ENCODE measurements at regions not wholly inside any gene's neighbourhood (a gene's known extent, or its start where the extent isn't known, plus 50 kb on each side); places are given as distances from the start of the nearest gene placed in this dataset.

GRCh38 chr9:3768286-3768685 lies 242.5 kb upstream of the RFX3 start:
- no peak for DNase-seq (ENCODE audit: low spot score)

DNA sequence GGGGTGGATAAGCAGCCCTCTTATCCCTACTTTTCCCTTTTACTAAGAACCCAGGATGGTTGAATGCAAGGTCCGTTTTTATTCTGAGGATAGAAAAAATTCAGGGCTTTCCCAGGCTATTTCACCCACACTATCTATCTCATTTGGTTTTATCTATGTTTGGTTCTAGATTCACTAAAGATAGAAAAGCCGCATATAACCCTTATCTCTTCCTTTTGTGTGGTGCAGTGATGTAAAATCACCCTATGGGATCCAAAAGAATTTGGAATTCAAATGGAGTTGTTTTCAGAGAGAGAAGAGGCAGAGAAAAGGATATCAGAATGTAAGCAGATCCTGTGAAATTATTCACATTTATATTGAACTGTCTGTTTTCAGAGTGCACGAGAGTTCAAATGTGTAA lies 236.3 kb upstream of the RFX3 start:
- no peaks in the 10 kb centered on the region for H3K27me3 ChIP-seq (ENCODE audit: control insufficient read depth in 1 of 2, insufficient read depth in 2 of 2, low read length in 2 of 2)
- H3K9ac ChIP-seq (ENCODE audit: insufficient read depth, low read depth, low read length) = no peak overlapping the region
- ATAC-seq (no peak), FAIRE-seq (no peak), DNase-seq (ENCODE audit: low spot score) (no peak)
- no TSS peak for BruUV-seq (replicated peaks)
- H3K4me3 ChIP-seq (replicated peaks in 1 of 3; ENCODE audit: insufficient read depth in 1 of 3, low read depth in 2 of 3, low read length in 3 of 3) = no peak overlapping the region
- H3K4me1 ChIP-seq (ENCODE audit: insufficient read depth, low read length) = no peaks in the 10 kb centered on the region
- in situ Hi-C loops (cut with HindIII; ENCODE audit: extremely low pct_ligation_motif_present, low pct_unique_long_range_greater_than_20kb) = no loop called here
- H3K36me3 ChIP-seq (replicated peaks in 1 of 2; ENCODE audit: control insufficient read depth in 1 of 2, insufficient read depth in 2 of 2, low read length in 2 of 2) = no peaks in the 10 kb centered on the region
- WGBS (ENCODE audit: low lambda C conversion rate) = 26% methylated on average over 3 of the region's 3 CpGs
- CTCF ChIA-PET (ENCODE audit: low intra/inter-chr PET ratio, low total read pairs) = no interaction called here
- no peaks in the 10 kb centered on the region for H3K79me2 ChIP-seq (ENCODE audit: insufficient read depth, low read length)
- POLR2A ChIA-PET = no interaction called here
- no peak overlapping the region for H3K27ac ChIP-seq (ENCODE audit: extremely low read length, insufficient read depth, low read length)
- no peak overlapping the region for H2AFZ ChIP-seq (ENCODE audit: low read length)
- no peaks in the 10 kb centered on the region for H4K20me1 ChIP-seq (ENCODE audit: insufficient read depth, low read length)
- H3K4me2 ChIP-seq (ENCODE audit: low read depth, low read length) = no peak overlapping the region
- intact Hi-C loops (cut with micrococcal nuclease; ENCODE audit: unreplicated experiment) = no loop called here
- no peaks in the 10 kb centered on the region for H3K9me3 ChIP-seq (ENCODE audit: low read length)
- TF ChIP-seq HNRNPL (IDR thresholded peaks at IDR 0.05; ENCODE audit: low read depth, low read length) (no peak), MXI1 (IDR thresholded peaks at IDR 0.05; ENCODE audit: borderline replicate concordance, low read depth, low read length) (no peak), NFYB (CRISPR knock-in tag; IDR thresholded peaks at IDR 0.05) (no peak), JUND (CRISPR knock-in tag; IDR thresholded peaks at IDR 0.05) (no peak), ZBTB33 (CRISPR knock-in tag; IDR thresholded peaks at IDR 0.05) (no peak), KLF15 (CRISPR knock-in tag; IDR thresholded peaks at IDR 0.05; ENCODE audit: borderline replicate concordance) (no peak), TARDBP (CRISPR knock-in tag; IDR thresholded peaks at IDR 0.05) (no peak)
- TF ChIP-seq, protein P1, sequence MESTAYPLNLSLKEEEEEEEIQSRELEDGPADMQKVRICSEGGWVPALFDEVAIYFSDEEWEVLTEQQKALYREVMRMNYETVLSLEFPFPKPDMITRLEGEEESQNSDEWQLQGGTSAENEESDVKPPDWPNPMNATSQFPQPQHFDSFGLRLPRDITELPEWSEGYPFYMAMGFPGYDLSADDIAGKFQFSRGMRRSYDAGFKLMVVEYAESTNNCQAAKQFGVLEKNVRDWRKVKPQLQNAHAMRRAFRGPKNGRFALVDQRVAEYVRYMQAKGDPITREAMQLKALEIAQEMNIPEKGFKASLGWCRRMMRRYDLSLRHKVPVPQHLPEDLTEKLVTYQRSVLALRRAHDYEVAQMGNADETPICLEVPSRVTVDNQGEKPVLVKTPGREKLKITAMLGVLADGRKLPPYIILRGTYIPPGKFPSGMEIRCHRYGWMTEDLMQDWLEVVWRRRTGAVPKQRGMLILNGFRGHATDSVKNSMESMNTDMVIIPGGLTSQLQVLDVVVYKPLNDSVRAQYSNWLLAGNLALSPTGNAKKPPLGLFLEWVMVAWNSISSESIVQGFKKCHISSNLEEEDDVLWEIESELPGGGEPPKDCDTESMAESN (CRISPR knock-in tag; conservative IDR thresholded peaks at IDR 0.05) = no peak
- TF ChIP-seq, protein P2, sequence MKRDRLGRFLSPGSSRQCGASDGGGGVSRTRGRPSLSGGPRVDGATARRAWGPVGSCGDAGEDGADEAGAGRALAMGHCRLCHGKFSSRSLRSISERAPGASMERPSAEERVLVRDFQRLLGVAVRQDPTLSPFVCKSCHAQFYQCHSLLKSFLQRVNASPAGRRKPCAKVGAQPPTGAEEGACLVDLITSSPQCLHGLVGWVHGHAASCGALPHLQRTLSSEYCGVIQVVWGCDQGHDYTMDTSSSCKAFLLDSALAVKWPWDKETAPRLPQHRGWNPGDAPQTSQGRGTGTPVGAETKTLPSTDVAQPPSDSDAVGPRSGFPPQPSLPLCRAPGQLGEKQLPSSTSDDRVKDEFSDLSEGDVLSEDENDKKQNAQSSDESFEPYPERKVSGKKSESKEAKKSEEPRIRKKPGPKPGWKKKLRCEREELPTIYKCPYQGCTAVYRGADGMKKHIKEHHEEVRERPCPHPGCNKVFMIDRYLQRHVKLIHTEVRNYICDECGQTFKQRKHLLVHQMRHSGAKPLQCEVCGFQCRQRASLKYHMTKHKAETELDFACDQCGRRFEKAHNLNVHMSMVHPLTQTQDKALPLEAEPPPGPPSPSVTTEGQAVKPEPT (CRISPR knock-in tag; IDR thresholded peaks at IDR 0.05; ENCODE audit: low read depth) = no peak

More at GRCh38 chr9:3768286-3768685, 242.5 kb upstream of the RFX3 start:
- ChIA-PET POLR2A (no interaction called here), CTCF (ENCODE audit: low intra/inter-chr PET ratio, low total read pairs) (no interaction called here)
- H3K79me2 ChIP-seq (ENCODE audit: insufficient read depth, low read length) = no peaks in the 10 kb centered on the region
- in situ Hi-C loops (cut with HindIII; ENCODE audit: extremely low pct_ligation_motif_present, low pct_unique_long_range_greater_than_20kb) (no loop called here), intact Hi-C loops (cut with micrococcal nuclease; ENCODE audit: unreplicated experiment) (no loop called here)
- ATAC-seq (no peak), FAIRE-seq (no peak)
- H3K9me3 ChIP-seq (ENCODE audit: low read length) = no peaks in the 10 kb centered on the region
- no peak overlapping the region for H3K4me2 ChIP-seq (ENCODE audit: low read depth, low read length)
- H4K20me1 ChIP-seq (ENCODE audit: insufficient read depth, low read length) = no peaks in the 10 kb centered on the region
- H3K27me3 ChIP-seq (ENCODE audit: control insufficient read depth in 1 of 2, insufficient read depth in 2 of 2, low read length in 2 of 2) = no peaks in the 10 kb centered on the region
- no peak overlapping the region for H2AFZ ChIP-seq (ENCODE audit: low read length)
- H3K9ac ChIP-seq (ENCODE audit: insufficient read depth, low read depth, low read length) = no peak overlapping the region
- 32% methylated on average over 5 of the region's 5 CpGs for WGBS (ENCODE audit: low lambda C conversion rate)
- H3K36me3 ChIP-seq (replicated peaks in 1 of 2; ENCODE audit: control insufficient read depth in 1 of 2, insufficient read depth in 2 of 2, low read length in 2 of 2) = no peaks in the 10 kb centered on the region
- H3K4me3 ChIP-seq (replicated peaks in 1 of 3; ENCODE audit: insufficient read depth in 1 of 3, low read depth in 2 of 3, low read length in 3 of 3) = no peak overlapping the region
- H3K27ac ChIP-seq (ENCODE audit: extremely low read length, insufficient read depth, low read length) = no peak overlapping the region
- no TSS peak for BruUV-seq (replicated peaks)
- H3K4me1 ChIP-seq (ENCODE audit: insufficient read depth, low read length) = no peaks in the 10 kb centered on the region
- TF ChIP-seq KLF13 (CRISPR knock-in tag; IDR thresholded peaks at IDR 0.05) = no peak
- TF ChIP-seq, protein P3, sequence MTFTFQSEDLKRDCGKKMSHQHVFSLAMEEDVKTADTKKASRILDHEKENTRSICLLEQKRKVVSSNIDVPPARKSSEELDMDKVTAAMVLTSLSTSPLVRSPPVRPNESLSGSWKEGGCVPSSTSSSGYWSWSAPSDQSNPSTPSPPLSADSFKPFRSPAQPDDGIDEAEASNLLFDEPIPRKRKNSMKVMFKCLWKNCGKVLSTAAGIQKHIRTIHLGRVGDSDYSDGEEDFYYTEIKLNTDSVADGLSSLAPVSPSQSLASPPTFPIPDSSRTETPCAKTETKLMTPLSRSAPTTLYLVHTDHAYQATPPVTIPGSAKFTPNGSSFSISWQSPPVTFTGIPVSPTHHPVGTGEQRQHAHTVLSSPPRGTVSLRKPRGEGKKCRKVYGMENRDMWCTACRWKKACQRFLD (CRISPR knock-in tag; IDR thresholded peaks at IDR 0.05; ENCODE audit: borderline replicate concordance) = no peak
- TF ChIP-seq IRF2 (CRISPR knock-in tag; IDR thresholded peaks at IDR 0.05) = no peak
- TF ChIP-seq GABPB1 (CRISPR knock-in tag; IDR thresholded peaks at IDR 0.05) = no peak

Measured in HepG2 (cell line).